ENCODE measurements at regions not wholly inside any gene's neighbourhood (a gene's known extent, or its start where the extent isn't known, plus 50 kb on each side); places are given as distances from the start of the nearest gene placed in this dataset.

DNA sequence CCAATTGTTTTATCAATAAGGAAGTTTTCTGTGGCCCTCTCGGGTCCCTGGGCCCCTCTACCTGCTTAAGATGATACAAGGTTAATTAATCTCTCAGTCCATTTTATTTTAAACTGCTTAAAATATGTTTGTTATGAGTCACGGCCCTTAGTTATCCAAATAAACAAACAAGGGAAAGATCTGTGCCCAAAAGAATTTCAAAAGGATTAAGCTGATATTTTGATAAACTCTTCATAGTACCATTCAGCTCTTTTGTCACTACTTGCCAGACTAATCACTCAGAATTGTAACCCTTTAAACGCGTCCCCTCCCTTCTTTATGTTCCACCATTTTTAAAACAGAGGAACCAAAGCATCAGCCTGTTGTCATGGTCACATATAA is 144.7 kb upstream of the STK17B start:
- intact Hi-C loops (cut with micrococcal nuclease) (no loop called here), in situ Hi-C loops (cut with MboI) (no loop called here)
- no peaks in the 10 kb centered on the region for H4K20me1 ChIP-seq (replicated peaks; ENCODE audit: control insufficient read depth, insufficient read depth, low read length)
- ChIA-PET POLR2A (no interaction called here), CTCF (ENCODE audit: low intra/inter-chr PET ratio) (no interaction called here)
- BruUV-seq (replicated peaks), result no TSS peak
- no peak overlapping the region for H2AFZ ChIP-seq (ENCODE audit: low read depth, low read length)
- FAIRE-seq, result no peak
- ATAC-seq, result no peak
- no peak for DNase-seq (ENCODE audit: extremely low read depth in 1 of 4, low spot score in 3 of 4)
- TF ChIP-seq NCOR1 (IDR thresholded peaks at IDR 0.05), result no peak
- TF ChIP-seq ATF2 (CRISPR knock-in tag; IDR thresholded peaks at IDR 0.05), result no peak
- TF ChIP-seq CBX3 (IDR thresholded peaks at IDR 0.05; ENCODE audit: borderline replicate concordance in 1 of 2, low read length in 2 of 2), result no peak
- no peak for TF ChIP-seq EZH2 (IDR thresholded peaks at IDR 0.05; ENCODE audit: borderline replicate concordance, low read depth, low read length)
- no peak for TF ChIP-seq SMARCA4 (IDR thresholded peaks at IDR 0.05)
- no peak for TF ChIP-seq TRIM25 (IDR thresholded peaks at IDR 0.05; ENCODE audit: borderline replicate concordance)
- no peaks in the 10 kb centered on the region for H3K79me2 ChIP-seq (ENCODE audit: control insufficient read depth, insufficient read depth, low read length)
- H3K36me3 ChIP-seq (ENCODE audit: control insufficient read depth, insufficient read depth, low read length), result no peaks in the 10 kb centered on the region
- H3K4me3 ChIP-seq, result no peak overlapping the region
- no peak overlapping the region for H3K4me2 ChIP-seq (ENCODE audit: insufficient read depth, low read length)
- no peaks in the 10 kb centered on the region for H3K9me3 ChIP-seq (replicated peaks; ENCODE audit: control insufficient read depth, insufficient read depth, low read depth, low read length)
- WGBS (ENCODE audit: insufficient coverage, low coverage, missing lambda C conversion rate), result 18% methylated on average over 4 of the region's 4 CpGs
- no peaks in the 10 kb centered on the region for H3K27me3 ChIP-seq (ENCODE audit: control insufficient read depth in 2 of 2, insufficient read depth in 2 of 2, low read length in 2 of 2)
- H3K9ac ChIP-seq (ENCODE audit: insufficient read depth in 1 of 2, low read depth in 2 of 2, low read length in 2 of 2), result no peak overlapping the region
- peaks cover 0 to 4% of the 10 kb centered on the region in 2 experiments; a peak in 1 of 5 replicates for H3K4me1 ChIP-seq (replicated peaks in 1 of 2; ENCODE audit: control insufficient read depth in 2 of 2, insufficient read depth in 2 of 2, low read length in 2 of 2)
- H3K27ac ChIP-seq (ENCODE audit: extremely low read depth, low read depth, low read length), result no peak overlapping the region
- no peaks in the 10 kb centered on the region for H3K9me1 ChIP-seq (ENCODE audit: control insufficient read depth, insufficient read depth, low read length)
